SU-DHL-6 (cell line): ENCODE measurements at regions not wholly inside any gene's neighbourhood (a gene's known extent, or its start where the extent isn't known, plus 50 kb on each side); places are given as distances from the start of the nearest gene placed in this dataset.

ENCODE experiments used
- H2AFZ ChIP-seq: fragments of 200-600 bp; sonication (generic); 2 replicates; pipeline ENCODE4 v1.6.1; 2014; ENCODE audit warnings: low read depth, mild to moderate bottlenecking, moderate library complexity, mixed read lengths, antibody characterized with exemption, low read length; ENCODE audit not compliant: severe bottlenecking
- H3F3A ChIP-seq: fragments of 200-600 bp; shearing (Covaris generic); 2 replicates; pipeline ENCODE4 v1.6.0; 2016; ENCODE audit warnings: antibody characterized with exemption, mild to moderate bottlenecking; ENCODE audit not compliant: insufficient read depth
- H3K27ac ChIP-seq: fragments of 200-600 bp; sonication (generic); 2 replicates; pipeline ENCODE4 v1.5.1; 2016; ENCODE audit warnings: low read depth, mild to moderate bottlenecking, low read length, moderate library complexity, mixed read lengths
- H3K27me3 ChIP-seq: fragments of 200-600 bp; sonication (generic), shearing (Covaris generic); 2 replicates; pipeline ENCODE4 v1.6.0; 2014; ENCODE audit warnings: mild to moderate bottlenecking, low read length
- H3K36me3 ChIP-seq: fragments of 200-600 bp; sonication (generic); 2 replicates; pipeline ENCODE4 v1.6.1; 2014; ENCODE audit warnings: mild to moderate bottlenecking, low read length, mixed read lengths
- H3K4me2 ChIP-seq: fragments of 300-600, 200-600 bp; shearing (Covaris generic), sonication (generic); 2 replicates; pipeline ENCODE4 v1.6.0; 2014; ENCODE audit warnings: low read length, low read depth, mild to moderate bottlenecking; ENCODE audit not compliant: poor library complexity, severe bottlenecking
- H3K4me3 ChIP-seq: fragments of 200-600 bp; sonication (generic); 2 replicates; pipeline ENCODE4 v1.5.1; 2014; ENCODE audit warnings: antibody characterized with exemption, low read length, mild to moderate bottlenecking, mixed read lengths; ENCODE audit not compliant: insufficient read depth, poor library complexity, severe bottlenecking
- H3K79me2 ChIP-seq: fragments of 200-600 bp; sonication (generic); 2 replicates; pipeline ENCODE4 v1.6.1; 2014; ENCODE audit warnings: mild to moderate bottlenecking, low read length, moderate library complexity; ENCODE audit not compliant: insufficient read depth
- H3K9ac ChIP-seq: fragments of 200-600 bp; sonication (generic); 2 replicates; pipeline ENCODE4 v1.7.0; 2014; ENCODE audit warnings: mild to moderate bottlenecking, low read length
- H3K9me2 ChIP-seq: fragments of 200-600 bp; sonication (generic); replicated peaks from 2 replicates; pipeline ENCODE4 v1.6.1; 2014; ENCODE audit warnings: low read length; ENCODE audit not compliant: insufficient read depth
- H3K9me3 ChIP-seq: fragments of 200-600 bp; sonication (generic); 2 replicates; pipeline ENCODE4 v1.6.1; 2014; ENCODE audit warnings: low read length, mixed read lengths; ENCODE audit not compliant: insufficient read depth
- H4K20me1 ChIP-seq: fragments of 200-600 bp; sonication (generic); 2 replicates; pipeline ENCODE4 v1.6.1; 2014; ENCODE audit warnings: low read depth, mild to moderate bottlenecking, antibody characterized with exemption, low read length, moderate library complexity, mixed read lengths
- EZH2phosphoT487 ChIP-seq: fragments of 200-600 bp; sonication (generic), shearing (Covaris generic); conservative IDR thresholded peaks from 2 replicates; pipeline ENCODE4 v1.6.1; 2018; ENCODE audit warnings: mild to moderate bottlenecking, antibody characterized with exemption, low read length, moderate library complexity, mixed read lengths
- TF ChIP-seq, protein P1 (sequence below): fragments of 200-600 bp; sonication (generic); IDR thresholded peaks from one replicate; pipeline ENCODE4 v1.5.1; 2017; ENCODE audit warnings: antibody characterized with exemption, mild to moderate bottlenecking, low read length, moderate library complexity; ENCODE audit not compliant: insufficient read depth, poor library complexity, severe bottlenecking

DNA sequence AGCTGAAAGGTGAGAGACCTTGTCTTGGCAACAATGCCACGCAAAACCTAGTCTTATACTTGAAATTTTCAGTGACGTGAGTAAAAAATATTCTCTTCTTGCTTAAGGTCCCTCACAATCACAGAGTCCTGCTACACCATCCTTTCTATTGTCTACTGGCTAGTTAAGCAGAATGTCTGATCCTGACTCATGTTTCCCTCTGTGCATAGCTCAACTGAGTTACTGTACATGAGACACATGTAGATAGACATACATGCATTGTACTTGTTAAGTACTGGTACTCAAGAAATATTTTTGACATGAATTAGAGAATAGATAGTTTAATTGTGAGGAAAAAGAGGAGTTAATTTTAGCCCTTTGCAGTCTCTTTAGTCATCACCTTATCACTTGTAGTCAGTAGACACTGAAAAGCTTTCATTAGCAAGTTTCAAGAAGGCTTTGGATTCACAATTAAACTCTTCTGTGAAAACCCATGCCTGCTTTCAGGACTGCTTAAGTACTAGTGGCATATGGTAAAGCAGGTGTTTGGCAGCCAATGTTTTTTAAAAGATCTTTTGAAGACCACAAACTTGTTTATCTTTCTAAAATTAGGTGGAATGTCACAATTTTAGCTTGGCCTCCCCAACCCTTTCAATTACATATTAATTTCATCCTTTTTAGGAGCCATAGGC is 158.7 kb upstream of the CCDC150 start:
- Histone ChIP-seq H3K9ac (no peak overlapping the region), H3K27ac (no peak overlapping the region), H2AFZ (no peak overlapping the region), H3K9me2 (no peaks in the 10 kb centered on the region), H3K4me2 (no peak overlapping the region), H3F3A (no peaks in the 10 kb centered on the region), H3K36me3 (no peaks in the 10 kb centered on the region), H3K4me3 (no peak overlapping the region), H3K27me3 (no peaks in the 10 kb centered on the region), H3K9me3 (no peaks in the 10 kb centered on the region), H4K20me1 (no peaks in the 10 kb centered on the region), H3K79me2 (no peaks in the 10 kb centered on the region)
- no peak for TF ChIP-seq EZH2phosphoT487
- TF ChIP-seq, protein P1, sequence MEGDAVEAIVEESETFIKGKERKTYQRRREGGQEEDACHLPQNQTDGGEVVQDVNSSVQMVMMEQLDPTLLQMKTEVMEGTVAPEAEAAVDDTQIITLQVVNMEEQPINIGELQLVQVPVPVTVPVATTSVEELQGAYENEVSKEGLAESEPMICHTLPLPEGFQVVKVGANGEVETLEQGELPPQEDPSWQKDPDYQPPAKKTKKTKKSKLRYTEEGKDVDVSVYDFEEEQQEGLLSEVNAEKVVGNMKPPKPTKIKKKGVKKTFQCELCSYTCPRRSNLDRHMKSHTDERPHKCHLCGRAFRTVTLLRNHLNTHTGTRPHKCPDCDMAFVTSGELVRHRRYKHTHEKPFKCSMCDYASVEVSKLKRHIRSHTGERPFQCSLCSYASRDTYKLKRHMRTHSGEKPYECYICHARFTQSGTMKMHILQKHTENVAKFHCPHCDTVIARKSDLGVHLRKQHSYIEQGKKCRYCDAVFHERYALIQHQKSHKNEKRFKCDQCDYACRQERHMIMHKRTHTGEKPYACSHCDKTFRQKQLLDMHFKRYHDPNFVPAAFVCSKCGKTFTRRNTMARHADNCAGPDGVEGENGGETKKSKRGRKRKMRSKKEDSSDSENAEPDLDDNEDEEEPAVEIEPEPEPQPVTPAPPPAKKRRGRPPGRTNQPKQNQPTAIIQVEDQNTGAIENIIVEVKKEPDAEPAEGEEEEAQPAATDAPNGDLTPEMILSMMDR = no peak

DNA sequence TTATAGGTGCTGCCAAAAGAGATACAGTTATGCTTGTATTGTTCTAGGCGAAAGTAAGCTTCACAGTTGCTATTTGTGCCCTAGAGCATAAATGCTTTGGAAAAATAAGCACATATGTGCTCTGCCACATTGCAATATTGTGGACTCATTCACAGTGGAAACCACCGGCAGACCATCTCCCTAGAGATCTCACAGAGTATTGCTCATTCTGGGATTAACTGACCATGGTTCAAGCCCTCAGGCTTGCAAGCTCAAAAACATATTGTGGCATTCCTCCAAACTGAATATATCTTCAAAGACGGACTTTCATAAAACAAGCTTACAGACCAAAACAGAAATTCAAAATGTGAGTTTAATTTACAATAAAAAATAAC is 158.2 kb upstream of the CCDC150 start:
- Histone ChIP-seq H3K27ac (no peak overlapping the region), H4K20me1 (no peaks in the 10 kb centered on the region), H3K9me2 (no peaks in the 10 kb centered on the region), H3K9ac (no peak overlapping the region), H3K27me3 (no peaks in the 10 kb centered on the region), H3K36me3 (no peaks in the 10 kb centered on the region), H3K4me3 (no peak overlapping the region), H3K79me2 (no peaks in the 10 kb centered on the region), H3F3A (no peaks in the 10 kb centered on the region), H3K4me2 (no peak overlapping the region), H2AFZ (no peak overlapping the region), H3K9me3 (no peaks in the 10 kb centered on the region)
- TF ChIP-seq, protein P1 = no peak
- TF ChIP-seq EZH2phosphoT487 = no peak

GRCh38 chr2:196482119-196483065 is 157.1 kb upstream of the CCDC150 start:
- no peaks in the 10 kb centered on the region for H3K9me2 ChIP-seq
- no peak overlapping the region for H3K27ac ChIP-seq
- no peaks in the 10 kb centered on the region for H3K36me3 ChIP-seq
- H2AFZ ChIP-seq = no peak overlapping the region
- H3K9ac ChIP-seq = no peak overlapping the region
- H3K79me2 ChIP-seq = no peaks in the 10 kb centered on the region
- no peaks in the 10 kb centered on the region for H3F3A ChIP-seq
- no peaks in the 10 kb centered on the region for H4K20me1 ChIP-seq
- H3K27me3 ChIP-seq = no peaks in the 10 kb centered on the region
- no peaks in the 10 kb centered on the region for H3K9me3 ChIP-seq
- H3K4me2 ChIP-seq = no peak overlapping the region
- TF ChIP-seq, protein P1 = no peak
- no peak for TF ChIP-seq EZH2phosphoT487
- no peak overlapping the region for H3K4me3 ChIP-seq
